AG04450 (cell line): ENCODE measurements at regions not wholly inside any gene's neighbourhood (a gene's known extent, or its start where the extent isn't known, plus 50 kb on each side); places are given as distances from the start of the nearest gene placed in this dataset.

ENCODE experiments used
- CTCF ChIA-PET: fragments of 300-600, 350-600 bp; formaldehyde crosslinking; extraction: SDS; loops from one replicate; lab custom pipeline; 2022; ENCODE audit warnings: antibody characterized with exemption, inconsistent platforms; lab: Charles Lee
- POLR2A ChIA-PET: fragments of 350-600 bp; formaldehyde crosslinking; extraction: SDS; loops from one replicate; lab custom pipeline; 2021; ENCODE audit warnings: antibody characterized with exemption, inconsistent platforms; lab: Yijun Ruan, JAX
- DNase-seq: peaks from one replicate; pipeline ENCODE4 v3.0.0-alpha.2; 2011; ENCODE audit warnings: low read depth, low spot score
- H3K27ac ChIP-seq: one replicate; pipeline ENCODE4 v1.5.1; 2012; ENCODE audit warnings: low read depth, low read length, control low read depth
- H3K27me3 ChIP-seq: one replicate; pipeline ENCODE4 v1.6.0; 2012; ENCODE audit warnings: low read length; ENCODE audit not compliant: control insufficient read depth, insufficient read depth
- H3K4me3 ChIP-seq: 2 replicates; pipeline ENCODE4 v1.5.1; 2011; ENCODE audit warnings: mild to moderate bottlenecking, low read depth, low read length, control low read depth
- H3K9me3 ChIP-seq: 2 replicates; pipeline ENCODE4 v1.5.1; 2012; ENCODE audit warnings: low read length; ENCODE audit not compliant: control insufficient read depth, insufficient read depth
- TF ChIP-seq, protein P1 (sequence below): IDR thresholded peaks from 2 replicates; pipeline ENCODE4 v1.5.1; 2011; ENCODE audit warnings: low read depth, low read length, control low read depth, inconsistent platforms

DNA sequence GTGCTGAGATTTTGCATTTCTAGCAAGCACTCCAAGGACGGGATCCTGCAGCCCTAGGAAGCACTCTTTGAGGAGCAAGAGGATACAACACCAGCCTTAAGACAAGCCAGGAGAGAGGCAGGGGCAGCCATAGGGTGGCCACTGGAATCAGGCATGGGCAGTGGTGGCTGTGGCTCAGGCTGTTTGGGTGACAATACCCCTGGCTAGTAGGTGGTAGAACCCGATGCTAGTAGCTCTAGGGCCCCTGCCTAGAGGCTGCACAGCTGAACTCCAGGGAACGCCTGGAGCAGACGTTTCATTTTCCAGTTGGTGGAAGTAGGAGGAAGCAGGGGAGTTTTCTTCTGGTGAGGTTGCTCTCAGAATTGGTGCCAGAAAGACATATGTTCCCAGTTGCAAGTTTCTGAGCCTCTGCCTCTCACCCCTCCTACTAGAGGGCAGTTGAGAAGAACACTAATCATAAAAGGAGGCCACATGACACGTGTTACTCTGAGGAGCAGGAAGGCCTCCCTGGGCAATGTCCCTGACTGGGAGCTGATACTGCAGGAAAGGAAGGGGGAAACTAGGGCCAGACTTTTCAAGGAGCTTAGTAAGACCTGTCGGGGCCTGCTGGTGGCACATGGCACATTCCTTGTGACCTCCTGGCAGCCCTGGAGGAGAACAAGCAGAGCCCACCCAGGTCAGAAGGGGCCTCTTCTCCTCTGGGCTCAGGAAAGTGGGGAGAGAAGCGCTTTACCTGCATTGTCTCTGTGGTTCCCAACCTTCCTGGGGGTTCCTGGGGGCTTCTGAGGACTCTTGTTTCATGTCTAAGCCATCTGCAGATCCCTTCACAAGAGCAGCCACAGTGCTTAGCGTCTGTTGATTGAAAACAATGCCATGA lies 56.6 kb upstream of the DRD2 start:
- Histone ChIP-seq H3K4me3 (no peak overlapping the region), H3K27me3 (no peaks in the 10 kb centered on the region), H3K27ac (no peak overlapping the region), H3K9me3 (no peaks in the 10 kb centered on the region)
- POLR2A ChIA-PET = no interaction called here
- no peak for DNase-seq
- CTCF ChIA-PET = interaction anchor here (0.5 to 9.9 kb wide), 23 partner anchors 11 to 1379 kb away, joined by 3 to 139 read pairs (median 5); partner anchors contain the start of gene TTC12
- TF ChIP-seq, protein P1, sequence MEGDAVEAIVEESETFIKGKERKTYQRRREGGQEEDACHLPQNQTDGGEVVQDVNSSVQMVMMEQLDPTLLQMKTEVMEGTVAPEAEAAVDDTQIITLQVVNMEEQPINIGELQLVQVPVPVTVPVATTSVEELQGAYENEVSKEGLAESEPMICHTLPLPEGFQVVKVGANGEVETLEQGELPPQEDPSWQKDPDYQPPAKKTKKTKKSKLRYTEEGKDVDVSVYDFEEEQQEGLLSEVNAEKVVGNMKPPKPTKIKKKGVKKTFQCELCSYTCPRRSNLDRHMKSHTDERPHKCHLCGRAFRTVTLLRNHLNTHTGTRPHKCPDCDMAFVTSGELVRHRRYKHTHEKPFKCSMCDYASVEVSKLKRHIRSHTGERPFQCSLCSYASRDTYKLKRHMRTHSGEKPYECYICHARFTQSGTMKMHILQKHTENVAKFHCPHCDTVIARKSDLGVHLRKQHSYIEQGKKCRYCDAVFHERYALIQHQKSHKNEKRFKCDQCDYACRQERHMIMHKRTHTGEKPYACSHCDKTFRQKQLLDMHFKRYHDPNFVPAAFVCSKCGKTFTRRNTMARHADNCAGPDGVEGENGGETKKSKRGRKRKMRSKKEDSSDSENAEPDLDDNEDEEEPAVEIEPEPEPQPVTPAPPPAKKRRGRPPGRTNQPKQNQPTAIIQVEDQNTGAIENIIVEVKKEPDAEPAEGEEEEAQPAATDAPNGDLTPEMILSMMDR = no peak

DNA sequence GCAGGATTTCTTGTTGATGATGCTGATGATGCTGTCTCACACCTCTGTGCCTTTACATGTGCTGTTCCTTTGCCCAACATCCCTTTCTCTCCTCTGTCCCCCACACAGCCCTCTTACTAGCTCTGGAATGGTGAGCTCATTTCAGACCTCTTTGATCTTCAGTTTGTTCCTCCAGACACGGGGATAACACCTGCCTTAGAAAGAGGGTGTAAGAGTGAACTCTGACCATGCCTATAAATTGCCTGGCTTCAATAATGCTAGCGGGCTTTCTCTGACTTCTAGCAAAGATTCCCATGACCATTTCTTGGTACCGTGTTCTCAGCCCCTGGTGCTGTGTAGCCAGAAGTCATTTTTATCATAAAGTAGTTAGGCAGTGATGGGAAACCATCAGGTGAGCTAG lies 55.9 kb upstream of the DRD2 start:
- POLR2A ChIA-PET = no interaction called here
- no peak overlapping the region for H3K27ac ChIP-seq

DNA sequence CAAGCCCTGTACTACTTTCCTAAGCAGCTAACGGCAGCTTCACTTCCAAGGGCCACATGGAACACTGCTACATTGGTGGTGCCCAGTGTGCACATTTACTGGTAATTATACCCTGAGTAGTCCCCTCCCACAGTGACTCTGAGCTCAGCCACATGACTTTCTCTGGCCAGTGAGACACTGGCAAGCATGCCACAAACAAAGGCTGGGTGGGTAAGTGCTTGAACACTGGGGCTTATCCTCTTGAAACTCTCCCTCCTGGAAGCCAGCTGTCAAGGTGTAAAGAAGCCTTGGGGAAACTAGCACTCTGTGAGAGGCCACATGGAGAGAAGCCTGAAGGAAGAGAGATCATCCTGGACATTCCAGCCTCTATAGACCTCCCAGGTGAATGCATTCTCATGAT lies 54.4 kb upstream of the DRD2 start:
- H3K4me3 ChIP-seq = no peak overlapping the region
- no peaks in the 10 kb centered on the region for H3K9me3 ChIP-seq
- TF ChIP-seq, protein P1 = no peak
- POLR2A ChIA-PET = no interaction called here
- no peak overlapping the region for H3K27ac ChIP-seq
- H3K27me3 ChIP-seq = no peaks in the 10 kb centered on the region
- CTCF ChIA-PET = interaction anchor here (9.9 kb wide), 1 partner anchor 225 kb away, joined by 139 read pairs; no protein-coding TSS in a partner anchor
- DNase-seq = no peak

More for the DNA sequence above, 55.9 kb upstream of the DRD2 start:
- DNase-seq = no peak
- Histone ChIP-seq H3K27me3 (no peaks in the 10 kb centered on the region), H3K4me3 (no peak overlapping the region), H3K9me3 (no peaks in the 10 kb centered on the region)
- CTCF ChIA-PET = interaction anchor here (0.8 to 9.9 kb wide), 7 partner anchors 11 to 226 kb away, joined by 3 to 139 read pairs (median 31); partner anchors contain the start of gene TTC12
- TF ChIP-seq, protein P1 = no peak

DNA sequence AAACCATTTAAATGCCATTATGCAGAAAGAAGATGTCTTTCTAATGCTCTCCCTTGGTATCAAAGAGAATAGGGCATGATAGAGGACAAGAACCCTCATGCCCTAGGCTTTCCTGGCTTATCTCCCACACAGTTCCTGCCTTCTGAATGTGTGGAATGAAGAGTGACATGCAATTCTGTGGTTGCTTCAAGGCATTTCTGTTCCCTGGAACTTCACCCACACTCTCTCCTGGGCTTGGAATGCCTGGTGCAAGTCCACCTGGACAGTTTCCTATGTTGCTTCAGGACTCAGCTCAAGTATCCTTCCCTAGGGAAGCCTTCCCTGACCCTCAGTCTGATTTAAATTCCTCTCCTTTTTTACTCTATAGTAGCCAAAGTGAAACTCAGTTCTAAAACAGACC lies 53.8 kb upstream of the DRD2 start:
- TF ChIP-seq, protein P1 = no peak
- H3K4me3 ChIP-seq = no peak overlapping the region
- ChIA-PET POLR2A (no interaction called here), CTCF (interaction anchor here (9.9 kb wide), 1 partner anchor 224 kb away, joined by 139 read pairs; no protein-coding TSS in a partner anchor)
- H3K27me3 ChIP-seq = no peaks in the 10 kb centered on the region
- H3K27ac ChIP-seq = no peak overlapping the region
- no peaks in the 10 kb centered on the region for H3K9me3 ChIP-seq
- DNase-seq = no peak

DNA sequence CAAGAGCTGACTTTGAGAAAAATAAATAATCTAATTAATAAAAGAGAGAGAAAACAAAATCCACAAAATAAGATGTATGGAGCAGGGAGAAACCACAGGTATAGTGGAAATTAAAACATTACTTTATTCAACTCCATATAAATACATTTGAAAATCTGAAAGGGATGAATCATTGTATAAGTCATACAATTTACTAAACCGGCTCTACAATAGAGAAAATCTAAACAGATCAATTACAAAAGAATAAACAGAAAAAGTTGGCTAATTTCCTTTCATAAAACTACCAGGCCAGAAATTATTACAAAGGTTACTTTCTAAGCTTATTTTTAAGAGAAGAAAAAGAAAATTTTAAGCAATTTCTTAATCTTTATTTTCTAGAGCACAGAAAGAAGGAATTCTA lies 51.3 kb upstream of the DRD2 start:
- DNase-seq = no peak
- no peaks in the 10 kb centered on the region for H3K9me3 ChIP-seq
- POLR2A ChIA-PET = no interaction called here
- no peak overlapping the region for H3K4me3 ChIP-seq
- CTCF ChIA-PET = interaction anchor here (0.6 to 9.9 kb wide), 4 partner anchors 63 to 735 kb away, joined by 3 to 139 read pairs (median 3); no protein-coding TSS in a partner anchor
- TF ChIP-seq, protein P1 = no peak
- no peak overlapping the region for H3K27ac ChIP-seq
- no peaks in the 10 kb centered on the region for H3K27me3 ChIP-seq
